ENCODE measurements at regions not wholly inside any gene's neighbourhood (a gene's known extent, or its start where the extent isn't known, plus 50 kb on each side); places are given as distances from the start of the nearest gene placed in this dataset.

DNA sequence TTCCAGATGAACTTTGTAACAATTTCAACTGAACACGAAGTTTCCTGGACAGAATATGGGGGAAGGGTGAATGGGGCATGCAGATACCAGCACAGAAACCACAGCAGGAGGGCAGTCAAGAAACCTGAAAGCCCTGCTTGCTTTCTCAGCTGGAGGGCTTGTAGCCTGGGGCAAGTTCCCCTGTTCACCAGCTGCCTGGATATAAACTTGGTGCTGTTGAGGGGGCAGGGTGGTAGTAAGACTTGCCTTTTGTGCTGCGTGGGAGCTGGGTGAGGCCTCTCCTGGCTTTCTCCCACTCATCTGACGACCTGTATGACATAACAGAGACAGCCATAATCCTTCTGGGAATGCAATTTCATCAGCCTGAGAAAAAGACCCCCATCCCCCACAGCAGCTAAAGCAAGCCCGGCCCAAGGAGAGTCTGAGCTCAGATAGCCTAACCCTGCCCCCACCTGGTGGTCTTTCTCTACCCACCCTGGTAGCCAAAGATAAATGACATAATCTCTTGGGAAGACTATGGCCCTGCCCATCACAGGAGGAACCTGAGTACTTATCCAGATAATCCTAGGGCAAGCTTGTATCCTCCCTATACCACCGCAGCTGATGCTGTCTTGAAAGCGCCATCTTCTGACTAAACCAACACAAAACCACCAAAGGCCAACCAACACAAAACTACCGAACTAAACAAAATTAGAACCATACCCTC lies 234.3 kb downstream of the LAS1L start:
- TF ChIP-seq L3MBTL2 (conservative IDR thresholded peaks at IDR 0.05) (no peak), NFRKB (IDR thresholded peaks at IDR 0.05) (no peak), ELF4 (IDR thresholded peaks at IDR 0.05) (no peak)
